SJSA1 (cell line): ENCODE measurements at regions not wholly inside any gene's neighbourhood (a gene's known extent, or its start where the extent isn't known, plus 50 kb on each side); places are given as distances from the start of the nearest gene placed in this dataset.

Experiments
- DNase-seq, 2 experiments: peaks; one replicate each; pipeline ENCODE4 v3.0.0-alpha.2; 2015 to 2020; ENCODE audit warnings: low spot score in 2 of 2, low read depth in 1 of 2
- H3K27ac ChIP-seq: fragments of 250-450 bp; sonication (Bioruptor Pico); 2 replicates; pipeline ENCODE4 v1.5.1; 2020; ENCODE audit warnings: mild to moderate bottlenecking, moderate library complexity
- H3K27me3 ChIP-seq: fragments of 250-450 bp; sonication (Bioruptor Pico); replicated peaks from 2 replicates; pipeline ENCODE4 v1.5.1; 2020; ENCODE audit warnings: mild to moderate bottlenecking, moderate library complexity
- H3K36me3 ChIP-seq: fragments of 250-450 bp; sonication (Bioruptor Pico); 2 replicates; pipeline ENCODE4 v1.5.1; 2020; ENCODE audit warnings: mild to moderate bottlenecking
- H3K4me1 ChIP-seq: fragments of 250-450 bp; sonication (Bioruptor Pico); replicated peaks from 2 replicates; pipeline ENCODE4 v1.6.1; 2021; ENCODE audit warnings: mild to moderate bottlenecking
- H3K4me3 ChIP-seq: fragments of 250-450 bp; sonication (Bioruptor Pico); 2 replicates; pipeline ENCODE4 v1.5.1; 2020; ENCODE audit warnings: mild to moderate bottlenecking
- H3K9me3 ChIP-seq: fragments of 250-450 bp; sonication (Bioruptor Pico); replicated peaks from 2 replicates; pipeline ENCODE4 v1.5.1; 2020; ENCODE audit warnings: mild to moderate bottlenecking

GRCh38 chr14:30153717-30154116 is 226.1 kb upstream of the PRKD1 start:
- no peaks in the 10 kb centered on the region for H3K4me1 ChIP-seq
- no peaks in the 10 kb centered on the region for H3K36me3 ChIP-seq
- H3K27ac ChIP-seq = no peak overlapping the region
- H3K9me3 ChIP-seq = no peaks in the 10 kb centered on the region
- DNase-seq = no peak
- H3K4me3 ChIP-seq = no peak overlapping the region
- H3K27me3 ChIP-seq = no peaks in the 10 kb centered on the region

GRCh38 chr14:30156571-30156970 is 228.9 kb upstream of the PRKD1 start:
- Histone ChIP-seq H3K27ac (no peak overlapping the region), H3K27me3 (no peaks in the 10 kb centered on the region), H3K4me3 (no peak overlapping the region), H3K36me3 (no peaks in the 10 kb centered on the region), H3K4me1 (no peaks in the 10 kb centered on the region), H3K9me3 (no peaks in the 10 kb centered on the region)
- DNase-seq = no peak

GRCh38 chr14:30158299-30158698 is 230.7 kb upstream of the PRKD1 start:
- H3K4me1 ChIP-seq = no peaks in the 10 kb centered on the region
- H3K27ac ChIP-seq = no peak overlapping the region
- no peaks in the 10 kb centered on the region for H3K9me3 ChIP-seq
- H3K36me3 ChIP-seq = no peaks in the 10 kb centered on the region
- no peak overlapping the region for H3K4me3 ChIP-seq
- H3K27me3 ChIP-seq = no peaks in the 10 kb centered on the region
- DNase-seq = no peak

- Histone ChIP-seq H3K4me1 (no peaks in the 10 kb centered on the region), H3K4me3 (no peak overlapping the region), H3K27me3 (no peaks in the 10 kb centered on the region), H3K9me3 (no peaks in the 10 kb centered on the region), H3K36me3 (no peaks in the 10 kb centered on the region), H3K27ac (no peak overlapping the region)
- no peak for DNase-seq
These were observed 231.7 kb upstream of the PRKD1 start for GRCh38 chr14:30159374-30159773.

GRCh38 chr14:30160608-30161007 is 233.0 kb upstream of the PRKD1 start:
- Histone ChIP-seq H3K4me3 (no peak overlapping the region), H3K4me1 (no peaks in the 10 kb centered on the region), H3K36me3 (no peaks in the 10 kb centered on the region), H3K27me3 (no peaks in the 10 kb centered on the region), H3K9me3 (no peaks in the 10 kb centered on the region), H3K27ac (no peak overlapping the region)
- DNase-seq = no peak

- H3K27me3 ChIP-seq = no peaks in the 10 kb centered on the region
- no peak for DNase-seq
- H3K36me3 ChIP-seq = no peaks in the 10 kb centered on the region
- no peak overlapping the region for H3K4me3 ChIP-seq
- H3K4me1 ChIP-seq = no peaks in the 10 kb centered on the region
- no peaks in the 10 kb centered on the region for H3K9me3 ChIP-seq
- no peak overlapping the region for H3K27ac ChIP-seq
These were observed 234.4 kb upstream of the PRKD1 start for GRCh38 chr14:30162066-30162465.

- no peaks in the 10 kb centered on the region for H3K27me3 ChIP-seq
- no peak overlapping the region for H3K4me3 ChIP-seq
- H3K36me3 ChIP-seq = no peaks in the 10 kb centered on the region
- no peak overlapping the region for H3K27ac ChIP-seq
- H3K4me1 ChIP-seq = no peaks in the 10 kb centered on the region
- H3K9me3 ChIP-seq = no peaks in the 10 kb centered on the region
- DNase-seq = no peak
These were observed 237.6 kb upstream of the PRKD1 start for GRCh38 chr14:30165255-30165654.

- no peaks in the 10 kb centered on the region for H3K9me3 ChIP-seq
- H3K27me3 ChIP-seq = no peaks in the 10 kb centered on the region
- no peak overlapping the region for H3K4me3 ChIP-seq
- H3K36me3 ChIP-seq = no peaks in the 10 kb centered on the region
- no peak for DNase-seq
- H3K27ac ChIP-seq = no peak overlapping the region
- no peaks in the 10 kb centered on the region for H3K4me1 ChIP-seq
These were observed 250.1 kb upstream of the PRKD1 start for GRCh38 chr14:30177781-30178180.

- DNase-seq = no peak
These were observed 251.9 kb upstream of the PRKD1 start for GRCh38 chr14:30179381-30180130.

GRCh38 chr14:30180219-30180618 is 252.6 kb upstream of the PRKD1 start:
- DNase-seq = no peak
- H3K27ac ChIP-seq = no peak overlapping the region
- no peaks in the 10 kb centered on the region for H3K36me3 ChIP-seq

More at GRCh38 chr14:30179381-30180130, 251.9 kb upstream of the PRKD1 start:
- no peaks in the 10 kb centered on the region for H3K9me3 ChIP-seq
- H3K4me1 ChIP-seq = no peaks in the 10 kb centered on the region
- no peak overlapping the region for H3K4me3 ChIP-seq
- no peak overlapping the region for H3K27ac ChIP-seq
- no peaks in the 10 kb centered on the region for H3K27me3 ChIP-seq
- no peaks in the 10 kb centered on the region for H3K36me3 ChIP-seq

GRCh38 chr14:30185832-30186231 is 258.2 kb upstream of the PRKD1 start:
- Histone ChIP-seq H3K27ac (no peak overlapping the region), H3K4me3 (no peak overlapping the region), H3K9me3 (no peaks in the 10 kb centered on the region), H3K36me3 (no peaks in the 10 kb centered on the region), H3K27me3 (no peaks in the 10 kb centered on the region), H3K4me1 (no peaks in the 10 kb centered on the region)
- DNase-seq = no peak

More at GRCh38 chr14:30180219-30180618, 252.6 kb upstream of the PRKD1 start:
- Histone ChIP-seq H3K4me1 (no peaks in the 10 kb centered on the region), H3K4me3 (no peak overlapping the region), H3K27me3 (no peaks in the 10 kb centered on the region), H3K9me3 (no peaks in the 10 kb centered on the region)

- no peak for DNase-seq
- Histone ChIP-seq H3K27ac (no peak overlapping the region), H3K4me3 (no peak overlapping the region), H3K9me3 (no peaks in the 10 kb centered on the region), H3K4me1 (peaks cover 33% of the 10 kb centered on the region), H3K27me3 (no peaks in the 10 kb centered on the region), H3K36me3 (no peaks in the 10 kb centered on the region)
These were observed 264.1 kb upstream of the PRKD1 start for GRCh38 chr14:30191639-30192279.

GRCh38 chr14:30193101-30193500 is 265.5 kb upstream of the PRKD1 start:
- H3K27me3 ChIP-seq = no peaks in the 10 kb centered on the region
- no peak for DNase-seq
- peak overlapping the region; percentile 81 for H3K27ac ChIP-seq
- H3K4me1 ChIP-seq = peaks cover 33% of the 10 kb centered on the region
- no peak overlapping the region for H3K4me3 ChIP-seq
- no peaks in the 10 kb centered on the region for H3K9me3 ChIP-seq
- no peaks in the 10 kb centered on the region for H3K36me3 ChIP-seq

- H3K4me3 ChIP-seq = no peak overlapping the region
These were observed 266.3 kb upstream of the PRKD1 start for GRCh38 chr14:30193845-30194501.

More at GRCh38 chr14:30193845-30194501, 266.3 kb upstream of the PRKD1 start:
- no peaks in the 10 kb centered on the region for H3K27me3 ChIP-seq
- H3K27ac ChIP-seq = peak overlapping the region; percentile 81
- DNase-seq = peak; percentile 40 to 57
- peaks cover 33% of the 10 kb centered on the region for H3K4me1 ChIP-seq
- H3K9me3 ChIP-seq = no peaks in the 10 kb centered on the region
- no peaks in the 10 kb centered on the region for H3K36me3 ChIP-seq
